HUES48 (cell line): ENCODE measurements at regions not wholly inside any gene's neighbourhood (a gene's known extent, or its start where the extent isn't known, plus 50 kb on each side); places are given as distances from the start of the nearest gene placed in this dataset.

Experiments
- H3K27ac ChIP-seq: one replicate; pipeline ENCODE4 v1.7.0; 2013; ENCODE audit warnings: low read depth, low read length, inconsistent platforms
- H3K27me3 ChIP-seq: 2 replicates; pipeline ENCODE4 v1.6.1; 2013; ENCODE audit warnings: mild to moderate bottlenecking, low read length; ENCODE audit not compliant: control insufficient read depth, insufficient read depth
- H3K36me3 ChIP-seq: 2 replicates; pipeline ENCODE4 v1.6.1; 2013; ENCODE audit warnings: low read length; ENCODE audit not compliant: control insufficient read depth, insufficient read depth
- H3K4me1 ChIP-seq: 2 replicates; pipeline ENCODE4 v1.6.1; 2013; ENCODE audit warnings: mild to moderate bottlenecking, low read length; ENCODE audit not compliant: control insufficient read depth, insufficient read depth
- H3K4me3 ChIP-seq: 2 replicates; pipeline ENCODE4 v1.5.1; 2013; ENCODE audit warnings: mild to moderate bottlenecking, low read depth, low read length
- H3K9ac ChIP-seq: 2 replicates; pipeline ENCODE4 v1.6.1; 2013; ENCODE audit warnings: mild to moderate bottlenecking, low read depth, low read length, moderate library complexity
- H3K9me3 ChIP-seq: 2 replicates; pipeline ENCODE4 v1.6.1; 2013; ENCODE audit warnings: low read length; ENCODE audit not compliant: control insufficient read depth, insufficient read depth

GRCh38 chr2:204357286-204357685, 188.0 kb upstream of the PARD3B start:
- Histone ChIP-seq H3K27ac (no peak overlapping the region), H3K4me1 (0 out of 2 replicates have a peak, but pooled peaks cover 3% of the 10 kb centered on the region), H3K9ac (no peak overlapping the region), H3K36me3 (no peaks in the 10 kb centered on the region), H3K9me3 (no peaks in the 10 kb centered on the region), H3K4me3 (no peak overlapping the region), H3K27me3 (no peaks in the 10 kb centered on the region)

- Histone ChIP-seq H3K27ac (no peak overlapping the region), H3K9ac (no peak overlapping the region), H3K36me3 (no peaks in the 10 kb centered on the region), H3K9me3 (no peaks in the 10 kb centered on the region), H3K4me3 (no peak overlapping the region), H3K27me3 (no peaks in the 10 kb centered on the region), H3K4me1 (no peaks in the 10 kb centered on the region)
Observed at GRCh38 chr2:204359076-204359475, 186.2 kb upstream of the PARD3B start.

GRCh38 chr2:204360218-204361007, 184.9 kb upstream of the PARD3B start:
- no peaks in the 10 kb centered on the region for H3K9me3 ChIP-seq
- no peaks in the 10 kb centered on the region for H3K4me1 ChIP-seq
- H3K27ac ChIP-seq, result no peak overlapping the region
- no peak overlapping the region for H3K9ac ChIP-seq
- no peak overlapping the region for H3K4me3 ChIP-seq
- no peaks in the 10 kb centered on the region for H3K27me3 ChIP-seq
- no peaks in the 10 kb centered on the region for H3K36me3 ChIP-seq

GRCh38 chr2:204361738-204362137, 183.5 kb upstream of the PARD3B start:
- Histone ChIP-seq H3K36me3 (no peaks in the 10 kb centered on the region), H3K9ac (no peak overlapping the region), H3K4me3 (no peak overlapping the region), H3K4me1 (no peaks in the 10 kb centered on the region), H3K27ac (no peak overlapping the region), H3K9me3 (no peaks in the 10 kb centered on the region), H3K27me3 (no peaks in the 10 kb centered on the region)

- Histone ChIP-seq H3K27ac (no peak overlapping the region), H3K36me3 (no peaks in the 10 kb centered on the region), H3K9me3 (no peaks in the 10 kb centered on the region), H3K4me3 (no peak overlapping the region), H3K27me3 (no peaks in the 10 kb centered on the region), H3K9ac (no peak overlapping the region), H3K4me1 (no peaks in the 10 kb centered on the region)
Observed at GRCh38 chr2:204362581-204362980, 182.7 kb upstream of the PARD3B start.

GRCh38 chr2:204363513-204363912, 181.8 kb upstream of the PARD3B start:
- Histone ChIP-seq H3K4me3 (no peak overlapping the region), H3K9me3 (no peaks in the 10 kb centered on the region), H3K27me3 (no peaks in the 10 kb centered on the region), H3K36me3 (no peaks in the 10 kb centered on the region), H3K9ac (no peak overlapping the region), H3K27ac (no peak overlapping the region), H3K4me1 (0 out of 2 replicates have a peak, but pooled peaks cover 4% of the 10 kb centered on the region)

- H3K4me1 ChIP-seq, result peaks cover 8% of the 10 kb centered on the region
- H3K27ac ChIP-seq, result no peak overlapping the region
- no peaks in the 10 kb centered on the region for H3K36me3 ChIP-seq
- no peaks in the 10 kb centered on the region for H3K9me3 ChIP-seq
- H3K9ac ChIP-seq, result no peak overlapping the region
- H3K4me3 ChIP-seq, result no peak overlapping the region
- H3K27me3 ChIP-seq, result no peaks in the 10 kb centered on the region
Observed at GRCh38 chr2:204364860-204365535, 180.3 kb upstream of the PARD3B start.

GRCh38 chr2:204365811-204366210, 179.5 kb upstream of the PARD3B start:
- no peaks in the 10 kb centered on the region for H3K36me3 ChIP-seq
- no peak overlapping the region for H3K4me3 ChIP-seq
- peaks cover 14% of the 10 kb centered on the region for H3K4me1 ChIP-seq
- H3K9ac ChIP-seq, result no peak overlapping the region
- no peaks in the 10 kb centered on the region for H3K27me3 ChIP-seq
- no peaks in the 10 kb centered on the region for H3K9me3 ChIP-seq
- no peak overlapping the region for H3K27ac ChIP-seq

GRCh38 chr2:204367466-204367865, 177.8 kb upstream of the PARD3B start:
- Histone ChIP-seq H3K9ac (no peak overlapping the region), H3K4me1 (peaks cover 14% of the 10 kb centered on the region), H3K4me3 (no peak overlapping the region)

GRCh38 chr2:204370172-204370718, 175.0 kb upstream of the PARD3B start:
- Histone ChIP-seq H3K27me3 (no peaks in the 10 kb centered on the region), H3K27ac (no peak overlapping the region), H3K9me3 (peaks cover 4% of the 10 kb centered on the region; the same call in 1 of the 2 replicates), H3K4me1 (peaks cover 14% of the 10 kb centered on the region), H3K9ac (no peak overlapping the region), H3K4me3 (no peak overlapping the region), H3K36me3 (no peaks in the 10 kb centered on the region)

More at GRCh38 chr2:204367466-204367865, 177.8 kb upstream of the PARD3B start:
- H3K27ac ChIP-seq, result no peak overlapping the region
- no peaks in the 10 kb centered on the region for H3K36me3 ChIP-seq
- H3K9me3 ChIP-seq, result no peaks in the 10 kb centered on the region
- no peaks in the 10 kb centered on the region for H3K27me3 ChIP-seq

- Histone ChIP-seq H3K4me1 (peaks cover 10% of the 10 kb centered on the region), H3K9ac (no peak overlapping the region), H3K36me3 (no peaks in the 10 kb centered on the region), H3K9me3 (peaks cover 4% of the 10 kb centered on the region; the same call in 1 of the 2 replicates), H3K27ac (no peak overlapping the region), H3K4me3 (no peak overlapping the region), H3K27me3 (no peaks in the 10 kb centered on the region)
Observed at GRCh38 chr2:204373942-204374341, 171.3 kb upstream of the PARD3B start.
